Peyer's patch (tissue), 4 donors: ENCODE measurements at regions not wholly inside any gene's neighbourhood (a gene's known extent, or its start where the extent isn't known, plus 50 kb on each side); places are given as distances from the start of the nearest gene placed in this dataset.

Experiments
- DNase-seq, 3 donors: peaks; one replicate each; pipeline ENCODE4 v3.0.0-alpha.2; 2017 to 2019
- H3K27ac ChIP-seq, 4 donors: fragments of 200-600 bp; sonication (generic); one replicate each; pipeline ENCODE4 v1.5.1; 2016 to 2019
- H3K27me3 ChIP-seq, 2 donors: fragments of 200-600 bp; sonication (generic); one replicate each; pipeline ENCODE4 v1.5.1; 2019
- H3K36me3 ChIP-seq, 3 donors: fragments of 200-600 bp; sonication (generic); one replicate each; pipeline ENCODE4 v1.5.1; 2016 to 2019
- H3K4me1 ChIP-seq, 4 donors: fragments of 200-600 bp; sonication (generic); one replicate each; pipeline ENCODE4 v1.5.1; 2016 to 2019
- H3K4me3 ChIP-seq, 4 donors: fragments of 200-600 bp; sonication (generic); 1 replicate in 3 of 4; 2 replicates in 1 of 4; pipeline ENCODE4 v1.5.1; 2016 to 2019; ENCODE audit warnings: mild to moderate bottlenecking in 1 of 4
- H3K9me3 ChIP-seq, 4 donors: fragments of 200-600 bp; sonication (generic); one replicate each; pipeline ENCODE4 v1.5.1; 2016 to 2019; ENCODE audit warnings: mild to moderate bottlenecking in 1 of 4
- POLR2A ChIP-seq, 2 donors: fragments of 450-650 bp; IDR thresholded peaks; one replicate each; pipeline ENCODE4 v1.5.1; 2017; ENCODE audit warnings: antibody characterized with exemption in 2 of 2, mild to moderate bottlenecking in 2 of 2, moderate library complexity in 2 of 2
- TF ChIP-seq, protein P1 (sequence below), 6 experiments: fragments of 450-650 bp in 4 of 6; fragments of 200-600 bp in 2 of 6; sonication (generic) in 1 of 6; IDR thresholded peaks; one replicate each; pipeline ENCODE4 v1.5.1; 2017 to 2019; ENCODE audit warnings: antibody characterized with exemption in 6 of 6, mild to moderate bottlenecking in 3 of 6, moderate library complexity in 1 of 6

DNA sequence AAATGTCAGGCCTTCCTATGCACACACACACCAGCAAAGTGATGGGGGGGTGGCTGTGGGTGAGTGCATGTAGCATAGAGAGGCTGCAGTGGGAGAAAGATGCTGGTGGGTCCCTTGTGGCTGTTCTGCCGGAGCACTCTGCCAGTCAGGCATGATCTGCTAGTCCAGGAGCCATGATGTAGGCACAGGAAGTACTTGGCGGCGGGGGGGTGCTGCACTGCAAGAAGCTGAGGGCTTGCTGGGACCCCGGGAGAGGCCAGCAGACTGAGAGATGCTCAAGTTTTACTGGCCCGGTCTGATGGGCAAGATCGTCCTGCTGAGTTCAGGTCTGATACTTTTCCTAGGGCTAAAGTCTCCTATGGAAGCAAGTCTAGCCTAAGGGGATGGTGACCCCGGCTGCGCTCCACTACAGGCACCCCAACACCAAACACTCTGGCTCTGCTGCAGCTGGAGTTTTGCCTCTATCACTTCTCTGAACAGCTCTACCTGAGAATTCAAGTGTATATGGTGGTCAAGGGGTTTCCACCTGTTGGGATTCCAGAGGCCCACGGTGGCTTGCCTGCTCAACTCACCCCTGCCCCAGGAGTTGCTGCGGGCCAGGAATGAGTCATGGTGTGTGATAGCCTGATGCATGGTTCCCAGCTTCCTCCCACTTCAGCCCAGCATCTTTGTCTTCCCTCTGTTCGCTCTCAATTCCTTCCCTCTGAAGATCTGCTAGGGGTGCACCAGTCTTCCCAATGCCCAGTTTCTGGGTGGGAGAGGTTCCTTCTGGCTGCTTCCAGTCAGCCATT is 971.8 kb upstream of the ADGRB3 start:
- H3K27ac ChIP-seq, result no peak overlapping the region
- TF ChIP-seq, protein P1, sequence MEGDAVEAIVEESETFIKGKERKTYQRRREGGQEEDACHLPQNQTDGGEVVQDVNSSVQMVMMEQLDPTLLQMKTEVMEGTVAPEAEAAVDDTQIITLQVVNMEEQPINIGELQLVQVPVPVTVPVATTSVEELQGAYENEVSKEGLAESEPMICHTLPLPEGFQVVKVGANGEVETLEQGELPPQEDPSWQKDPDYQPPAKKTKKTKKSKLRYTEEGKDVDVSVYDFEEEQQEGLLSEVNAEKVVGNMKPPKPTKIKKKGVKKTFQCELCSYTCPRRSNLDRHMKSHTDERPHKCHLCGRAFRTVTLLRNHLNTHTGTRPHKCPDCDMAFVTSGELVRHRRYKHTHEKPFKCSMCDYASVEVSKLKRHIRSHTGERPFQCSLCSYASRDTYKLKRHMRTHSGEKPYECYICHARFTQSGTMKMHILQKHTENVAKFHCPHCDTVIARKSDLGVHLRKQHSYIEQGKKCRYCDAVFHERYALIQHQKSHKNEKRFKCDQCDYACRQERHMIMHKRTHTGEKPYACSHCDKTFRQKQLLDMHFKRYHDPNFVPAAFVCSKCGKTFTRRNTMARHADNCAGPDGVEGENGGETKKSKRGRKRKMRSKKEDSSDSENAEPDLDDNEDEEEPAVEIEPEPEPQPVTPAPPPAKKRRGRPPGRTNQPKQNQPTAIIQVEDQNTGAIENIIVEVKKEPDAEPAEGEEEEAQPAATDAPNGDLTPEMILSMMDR (IDR thresholded peaks at IDR 0.05), result no peak
- TF ChIP-seq POLR2A (IDR thresholded peaks at IDR 0.05), result no peak
- no peak overlapping the region for H3K4me3 ChIP-seq
- H3K4me1 ChIP-seq, result no peaks in the 10 kb centered on the region
- peaks cover 0 to 5% (median 0%) of the 10 kb centered on the region in 4 donors for H3K9me3 ChIP-seq
- no peaks in the 10 kb centered on the region for H3K27me3 ChIP-seq
- DNase-seq, result no peak
- H3K36me3 ChIP-seq, result no peaks in the 10 kb centered on the region

DNA sequence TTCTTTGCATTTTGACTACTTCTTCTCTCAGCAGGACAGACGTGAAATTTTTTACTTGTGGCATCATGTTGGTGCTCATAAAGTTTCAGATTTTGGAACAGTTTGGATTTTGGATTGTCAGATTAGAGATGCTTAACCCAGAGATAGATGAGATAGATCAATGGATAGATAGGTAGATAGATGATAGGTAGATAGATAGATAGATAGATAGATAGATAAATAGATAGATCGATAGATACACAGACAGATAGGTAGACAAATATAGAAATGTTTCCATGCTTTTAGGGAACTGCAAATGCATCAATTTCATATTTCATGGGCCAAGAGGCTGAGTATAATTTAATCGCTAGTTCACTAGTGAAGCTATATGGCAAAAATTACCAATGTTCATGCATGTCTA is 981.5 kb upstream of the ADGRB3 start:
- TF ChIP-seq POLR2A (IDR thresholded peaks at IDR 0.05), result no peak
- TF ChIP-seq, protein P1 (IDR thresholded peaks at IDR 0.05), result no peak
- Histone ChIP-seq H3K9me3 (no peaks in the 10 kb centered on the region), H3K4me3 (no peak overlapping the region), H3K27ac (no peak overlapping the region), H3K27me3 (no peaks in the 10 kb centered on the region), H3K36me3 (no peaks in the 10 kb centered on the region), H3K4me1 (no peaks in the 10 kb centered on the region)
- no peak for DNase-seq

DNA sequence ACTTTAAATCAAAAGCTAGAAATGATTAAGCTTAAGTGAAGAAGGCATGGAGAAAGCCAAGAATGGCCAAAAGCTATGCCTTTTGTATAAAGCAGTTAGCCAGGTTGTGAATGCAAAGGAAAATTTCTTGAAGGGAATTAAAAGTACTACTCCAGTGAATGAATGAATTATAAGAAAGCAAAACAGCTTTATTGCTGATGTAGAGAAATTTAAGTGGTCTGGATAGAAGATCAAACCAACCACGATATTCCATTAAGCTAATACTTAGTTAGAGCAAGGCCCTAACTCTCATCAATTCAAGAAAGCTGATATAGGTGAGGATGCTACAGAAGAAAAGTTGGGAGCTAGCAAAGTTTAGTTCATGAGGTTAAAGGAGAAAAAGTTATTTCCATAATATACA is 988.5 kb upstream of the ADGRB3 start:
- H3K27ac ChIP-seq, result no peak overlapping the region

DNA sequence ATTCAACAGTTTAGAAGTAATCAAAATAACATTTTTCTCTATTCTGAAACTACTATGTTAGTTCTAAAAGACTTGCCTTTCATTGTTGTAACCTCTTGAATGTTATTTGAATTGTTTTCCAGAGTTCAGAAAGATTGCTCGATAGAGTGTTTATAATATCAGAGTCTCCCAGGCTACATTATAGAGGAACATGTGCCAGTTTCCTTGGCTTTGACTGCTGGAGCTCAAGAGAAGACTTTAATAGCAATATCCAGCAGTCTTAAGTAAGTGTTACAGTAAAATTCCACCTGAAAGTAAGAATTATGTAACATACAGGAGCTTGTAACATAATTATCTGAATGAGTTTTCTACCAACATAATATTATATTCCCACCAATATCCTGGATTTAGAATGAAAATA is 991.8 kb upstream of the ADGRB3 start:
- Histone ChIP-seq H3K4me1 (no peaks in the 10 kb centered on the region), H3K4me3 (no peak overlapping the region)
- TF ChIP-seq, protein P1 (IDR thresholded peaks at IDR 0.05), result no peak
- TF ChIP-seq POLR2A (IDR thresholded peaks at IDR 0.05), result no peak

More for the DNA sequence above, 988.5 kb upstream of the ADGRB3 start:
- H3K4me1 ChIP-seq, result no peaks in the 10 kb centered on the region
- DNase-seq, result no peak
- no peaks in the 10 kb centered on the region for H3K9me3 ChIP-seq
- H3K36me3 ChIP-seq, result no peaks in the 10 kb centered on the region
- H3K27me3 ChIP-seq, result no peaks in the 10 kb centered on the region
- TF ChIP-seq, protein P1 (IDR thresholded peaks at IDR 0.05), result no peak
- TF ChIP-seq POLR2A (IDR thresholded peaks at IDR 0.05), result no peak
- no peak overlapping the region for H3K4me3 ChIP-seq

DNA sequence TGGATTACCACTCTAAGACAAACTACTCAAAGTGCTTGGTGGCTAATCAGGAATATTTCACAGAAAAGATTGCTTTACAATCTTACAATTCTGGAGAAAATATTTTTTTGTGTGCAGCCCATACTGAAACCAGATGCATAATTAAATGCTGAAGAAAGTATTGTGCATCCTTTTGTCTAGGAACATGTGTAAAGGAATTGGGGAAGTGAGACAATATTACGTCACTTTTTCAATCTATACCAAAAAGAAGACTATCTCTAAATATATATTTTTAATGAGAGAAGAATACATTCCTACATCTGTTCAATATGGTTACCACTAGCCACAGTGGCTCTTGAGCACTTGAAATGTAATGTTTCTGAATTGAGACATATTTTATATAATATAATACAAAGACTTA is 992.5 kb upstream of the ADGRB3 start:
- TF ChIP-seq, protein P1 (IDR thresholded peaks at IDR 0.05), result no peak
- no peak for TF ChIP-seq POLR2A (IDR thresholded peaks at IDR 0.05)
- DNase-seq, result no peak
- Histone ChIP-seq H3K36me3 (no peaks in the 10 kb centered on the region), H3K27ac (no peak overlapping the region), H3K4me3 (no peak overlapping the region), H3K27me3 (no peaks in the 10 kb centered on the region), H3K4me1 (no peaks in the 10 kb centered on the region), H3K9me3 (no peaks in the 10 kb centered on the region)

More for the DNA sequence above, 991.8 kb upstream of the ADGRB3 start:
- Histone ChIP-seq H3K9me3 (no peaks in the 10 kb centered on the region), H3K36me3 (no peaks in the 10 kb centered on the region), H3K27me3 (no peaks in the 10 kb centered on the region), H3K27ac (no peak overlapping the region)
- no peak for DNase-seq
